ENCODE measurements at regions not wholly inside any gene's neighbourhood (a gene's known extent, or its start where the extent isn't known, plus 50 kb on each side); places are given as distances from the start of the nearest gene placed in this dataset.
A peak's percentile ranks its signal among the peaks of the same experiment; 100 is the strongest.

- DNase-seq (ENCODE audit: low spot score), result no peak
Observed at GRCh38 chr6:21462519-21462852, 131.1 kb upstream of the SOX4 start.

DNA sequence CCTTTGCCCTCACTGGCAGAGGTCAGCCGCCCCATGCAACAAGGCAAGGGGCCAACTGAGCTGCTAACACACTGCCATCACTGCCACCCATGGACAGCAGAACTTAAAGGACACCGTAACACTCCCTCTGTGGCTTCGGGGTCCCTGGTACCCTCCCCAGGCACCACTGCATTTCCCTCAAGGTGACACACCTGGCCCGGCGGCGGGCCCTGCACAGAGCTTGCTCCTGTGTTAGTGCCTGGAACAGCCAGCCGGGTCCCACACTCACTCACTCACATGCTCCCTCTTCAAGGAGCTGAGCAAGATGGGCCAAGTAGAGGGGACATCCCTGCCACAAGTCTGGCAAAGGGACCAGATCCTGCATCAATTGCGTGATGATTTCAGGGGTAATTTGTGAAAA lies 126.5 kb upstream of the SOX4 start:
- no peak for DNase-seq (ENCODE audit: low spot score)

DNA sequence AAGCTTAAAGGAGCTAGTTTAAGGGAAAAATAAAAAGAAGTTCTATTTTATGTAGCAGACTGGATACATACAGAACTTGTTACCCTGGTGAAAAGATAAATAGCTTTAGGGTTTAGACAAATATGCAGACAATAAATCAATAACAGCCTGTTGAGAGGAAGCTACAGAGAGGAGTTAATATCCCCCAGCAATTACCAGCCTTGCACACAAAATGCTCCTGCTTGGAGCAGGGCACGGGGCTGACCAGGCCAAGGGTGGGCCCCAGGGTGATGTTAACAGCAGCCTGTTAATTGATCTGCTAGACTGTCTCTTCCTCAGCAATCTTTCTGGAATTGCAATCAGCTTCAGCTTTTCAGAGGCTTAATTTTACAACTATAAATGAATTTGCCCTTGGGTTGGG lies 125.1 kb upstream of the SOX4 start:
- no peak for DNase-seq (ENCODE audit: low spot score)

GRCh38 chr6:21469213-21469612 lies 124.3 kb upstream of the SOX4 start:
- DNase-seq (ENCODE audit: low spot score), result no peak

DNA sequence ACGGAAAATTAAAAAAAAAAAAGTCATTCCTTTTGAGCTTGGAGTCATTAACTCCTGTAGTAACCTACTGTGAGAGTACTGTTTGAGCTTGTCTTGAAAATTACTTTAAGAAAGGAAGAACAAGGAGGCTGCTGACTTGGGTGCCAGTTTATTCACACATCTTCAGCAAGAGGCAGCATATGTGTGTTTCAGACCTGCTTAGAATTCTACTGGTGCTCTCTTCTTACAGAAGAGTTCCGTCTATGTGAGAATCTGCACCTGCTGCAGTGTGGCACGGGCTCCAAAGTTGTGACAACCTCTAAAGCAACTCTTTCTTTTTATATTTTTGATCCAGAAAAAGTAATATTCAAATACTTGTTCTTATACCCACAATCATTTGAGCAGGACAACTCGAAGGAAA lies 117.4 kb upstream of the SOX4 start:
- DNase-seq (ENCODE audit: low spot score), result no peak

DNA sequence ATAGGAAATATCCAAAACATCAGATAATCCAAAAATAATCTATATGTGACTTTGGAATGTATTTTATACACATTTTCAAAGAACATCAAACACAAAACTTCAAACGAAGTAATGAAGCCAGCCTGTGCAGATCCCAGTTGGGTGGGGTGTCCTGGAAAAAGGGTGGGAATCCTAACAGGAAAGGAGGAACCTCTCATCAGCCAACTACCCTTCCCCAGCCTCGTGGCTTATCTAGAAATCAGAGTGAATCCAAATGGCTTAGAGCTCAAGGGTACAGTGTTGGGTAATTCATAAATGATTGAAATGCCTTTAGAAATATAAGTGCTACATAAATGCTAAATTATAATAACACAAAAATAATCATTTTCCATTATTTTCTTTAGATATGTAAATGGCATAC lies 115.1 kb upstream of the SOX4 start:
- DNase-seq (ENCODE audit: low spot score), result no peak

GRCh38 chr6:21478883-21479539 lies 114.5 kb upstream of the SOX4 start:
- peak; percentile 53 for DNase-seq (ENCODE audit: low spot score)

GRCh38 chr6:21486115-21486514 lies 107.4 kb upstream of the SOX4 start:
- no peak for DNase-seq (ENCODE audit: low spot score)

DNA sequence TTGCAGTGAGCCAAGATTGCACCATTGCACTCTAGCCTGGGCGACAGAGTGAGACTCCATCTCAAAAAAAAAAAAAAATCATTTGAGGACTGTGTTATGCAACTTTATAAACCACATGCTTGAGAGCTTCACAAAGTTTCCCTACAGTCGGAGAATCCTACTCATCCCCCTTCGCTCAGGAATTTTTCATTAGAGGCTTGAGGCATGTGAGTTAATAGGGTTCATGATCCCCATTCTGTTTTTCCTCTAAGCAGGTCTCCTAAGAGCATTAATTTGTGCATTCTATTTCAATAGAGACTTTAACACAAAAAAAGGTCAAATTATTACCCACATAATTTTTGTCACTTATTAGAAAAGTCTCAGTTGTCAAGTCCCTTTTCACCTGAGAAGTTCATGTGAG lies 103.7 kb upstream of the SOX4 start:
- DNase-seq (ENCODE audit: low spot score), result no peak

- DNase-seq (ENCODE audit: low spot score), result no peak
Observed at GRCh38 chr6:21491955-21492354, 101.6 kb upstream of the SOX4 start.

DNA sequence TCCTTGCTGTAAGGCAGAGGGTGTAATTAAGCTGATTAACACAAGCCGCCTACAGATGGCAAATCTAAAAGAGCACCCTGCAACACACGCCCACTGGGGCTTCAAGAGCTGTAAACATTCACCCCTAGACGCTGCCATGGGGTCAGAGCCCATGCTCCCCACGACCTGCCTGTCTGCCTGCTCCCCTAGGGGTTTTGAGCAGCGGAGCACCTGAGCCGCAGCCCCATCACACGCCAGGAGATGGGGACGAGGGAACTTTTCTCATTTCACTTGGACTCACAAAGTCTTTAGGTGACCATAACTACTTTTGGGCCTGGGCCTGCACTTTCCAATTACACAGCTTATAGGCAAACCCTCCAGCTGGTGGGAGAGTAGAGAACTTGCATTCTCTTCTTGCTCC lies 99.0 kb upstream of the SOX4 start:
- no peak for DNase-seq (ENCODE audit: low spot score)

DNA sequence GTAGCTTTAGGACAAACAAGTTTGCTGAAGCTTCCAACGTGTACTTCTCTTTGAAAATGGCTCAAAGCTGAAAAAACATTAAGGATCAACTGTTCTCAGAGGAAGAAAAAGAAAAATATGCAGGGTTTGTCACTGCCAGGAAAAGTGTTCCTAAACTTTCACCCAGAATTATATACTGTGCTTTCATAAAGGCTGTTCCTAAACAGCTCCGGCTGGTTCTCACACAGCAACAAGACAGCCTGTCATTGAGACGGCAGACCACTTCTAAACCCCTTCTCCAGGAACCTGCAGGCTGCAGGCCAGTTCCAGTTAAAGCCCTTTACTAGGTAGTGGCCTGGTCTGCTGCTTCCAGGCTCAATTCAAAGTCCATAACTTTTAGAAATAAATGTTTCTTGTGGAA lies 97.4 kb upstream of the SOX4 start:
- DNase-seq (ENCODE audit: low spot score), result no peak

GRCh38 chr6:21496706-21497105 lies 96.8 kb upstream of the SOX4 start:
- DNase-seq (ENCODE audit: low spot score), result no peak

- no peak for DNase-seq (ENCODE audit: low spot score)
Observed at GRCh38 chr6:21500314-21501020, 93.1 kb upstream of the SOX4 start.

DNA sequence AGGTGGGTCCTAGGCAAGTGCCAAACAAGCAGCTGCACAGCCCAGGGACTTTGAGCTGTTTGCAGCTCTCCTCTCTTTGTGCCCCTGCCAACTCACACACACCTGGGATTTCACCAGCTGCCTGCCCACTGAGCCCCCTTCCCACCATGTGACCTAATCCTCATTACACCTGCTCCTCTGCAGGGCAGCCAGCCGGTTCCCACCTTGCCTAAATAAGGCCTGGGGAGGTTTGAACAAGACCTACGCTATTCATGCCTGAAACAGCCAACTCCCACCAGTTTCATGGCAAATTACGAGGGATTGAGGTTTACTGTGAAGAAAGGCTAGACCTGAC lies 92.6 kb upstream of the SOX4 start:
- no peak for DNase-seq (ENCODE audit: low spot score)

GRCh38 chr6:21501815-21502214 lies 91.7 kb upstream of the SOX4 start:
- DNase-seq (ENCODE audit: low spot score), result no peak

- no peak for DNase-seq (ENCODE audit: low spot score)
Observed at GRCh38 chr6:21502682-21503081, 90.9 kb upstream of the SOX4 start.

GRCh38 chr6:21504790-21505189 lies 88.8 kb upstream of the SOX4 start:
- DNase-seq (ENCODE audit: low spot score), result no peak

GRCh38 chr6:21505574-21505990 lies 88.0 kb upstream of the SOX4 start:
- DNase-seq (ENCODE audit: low spot score), result no peak

DNA sequence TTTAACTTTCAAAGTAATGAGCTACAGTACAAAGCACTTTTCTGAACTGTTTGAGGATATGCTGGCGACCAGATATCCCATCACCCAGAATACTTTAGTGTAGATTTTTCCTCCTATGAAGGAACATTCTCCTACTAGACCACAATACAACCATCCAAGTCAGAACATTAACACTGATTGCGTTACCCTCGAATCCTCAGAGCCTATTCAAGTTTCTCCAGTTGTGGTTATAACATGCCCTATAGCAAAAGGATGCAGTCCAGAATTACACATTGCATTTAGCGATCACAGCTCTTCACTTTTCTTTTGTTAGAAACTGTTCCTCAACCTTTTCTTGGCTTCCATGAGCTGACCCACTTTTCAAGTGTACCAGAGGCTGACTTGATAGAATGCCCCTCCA lies 87.4 kb upstream of the SOX4 start:
- DNase-seq (ENCODE audit: low spot score), result no peak

GRCh38 chr6:21507811-21508210 lies 85.7 kb upstream of the SOX4 start:
- no peak for DNase-seq (ENCODE audit: low spot score)

DNA sequence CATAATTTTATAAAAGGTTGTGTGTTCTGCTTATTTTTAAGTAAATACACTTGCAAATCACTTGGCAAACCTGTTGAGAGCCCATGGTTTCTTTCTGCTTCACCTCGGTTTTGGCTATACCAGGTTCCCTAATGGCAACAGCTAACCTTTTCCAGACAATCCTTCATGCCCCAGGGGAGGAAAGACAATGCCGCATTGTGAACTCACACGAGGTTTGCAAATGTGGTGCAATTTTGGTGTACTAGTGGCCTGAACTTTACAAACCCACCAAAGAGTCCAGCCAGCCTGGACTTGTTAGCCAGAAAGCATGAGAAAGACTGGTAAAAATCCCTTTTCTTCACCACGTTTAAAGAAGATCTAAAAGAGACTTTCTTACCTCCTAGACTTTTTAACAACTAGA lies 84.8 kb upstream of the SOX4 start:
- no peak for DNase-seq (ENCODE audit: low spot score)

DNA sequence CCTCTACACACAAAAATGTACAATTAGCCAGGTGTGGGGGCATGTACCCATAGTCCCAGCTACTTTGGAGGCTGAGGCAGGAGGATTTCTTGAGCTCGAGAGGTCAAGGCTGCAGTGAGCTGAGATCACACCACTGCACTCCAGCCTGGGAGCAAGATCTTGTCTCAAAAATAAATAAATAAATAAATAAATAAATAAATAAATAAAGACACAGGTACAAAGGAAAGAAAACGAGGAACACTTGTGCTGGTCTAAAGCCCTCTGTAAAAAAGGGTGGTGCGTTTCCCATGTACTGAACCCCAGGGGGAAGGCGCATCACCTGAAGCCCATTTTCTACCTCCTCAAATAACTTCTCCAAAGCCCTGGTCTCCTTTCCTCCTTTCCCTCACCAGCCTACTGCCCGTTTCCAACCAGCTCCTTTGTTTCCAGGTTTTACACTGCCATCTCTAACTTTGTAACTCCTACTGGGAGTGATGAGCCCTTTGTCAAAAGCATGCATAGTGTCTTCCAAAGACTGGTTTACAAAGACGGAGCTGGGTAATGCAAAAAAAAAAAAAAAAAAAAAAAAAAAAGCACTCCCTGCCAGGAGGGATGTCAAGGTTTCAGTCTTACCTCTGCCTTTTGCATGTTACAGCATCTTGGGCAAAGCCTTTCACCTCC lies 81.5 kb upstream of the SOX4 start:
- DNase-seq (ENCODE audit: low spot score), result no peak

Measured in SK-N-DZ (cell line).